GM19438 (cell line): ENCODE measurements at regions not wholly inside any gene's neighbourhood (a gene's known extent, or its start where the extent isn't known, plus 50 kb on each side); places are given as distances from the start of the nearest gene placed in this dataset.
"Not testable (repeated sequence)": the region's sequence is repeated elsewhere in the genome, so short reads cannot be mapped to it uniquely, and the experiment has no call there.

Experiments
- ATAC-seq: cut with Tn5 transposase; IDR thresholded peaks from one replicate; pipeline ENCODE4 v1.9.1; 2021; ENCODE audit warnings: low read depth; ENCODE audit not compliant: unreplicated experiment

- no peak for ATAC-seq
These were observed 186.0 kb upstream of the ANO5 start for GRCh38 chr11:22006901-22007300.

- ATAC-seq: no peak
These were observed 161.1 kb upstream of the ANO5 start for GRCh38 chr11:22031791-22032190.

- no peak for ATAC-seq
These were observed 155.4 kb upstream of the ANO5 start for GRCh38 chr11:22037505-22037904.

GRCh38 chr11:22041039-22041438 lies 151.8 kb upstream of the ANO5 start:
- no peak for ATAC-seq

GRCh38 chr11:22042081-22042480 lies 150.8 kb upstream of the ANO5 start:
- ATAC-seq: no peak

GRCh38 chr11:22044126-22044525 lies 148.8 kb upstream of the ANO5 start:
- no peak for ATAC-seq

- ATAC-seq: no peak
These were observed 143.6 kb upstream of the ANO5 start for GRCh38 chr11:22049276-22049675.

- ATAC-seq: no peak
These were observed 127.4 kb upstream of the ANO5 start for GRCh38 chr11:22065472-22065871.

GRCh38 chr11:22069844-22070243 lies 123.0 kb upstream of the ANO5 start:
- ATAC-seq: no peak

GRCh38 chr11:22076271-22076930 lies 116.5 kb upstream of the ANO5 start:
- no peak for ATAC-seq

- no peak for ATAC-seq
These were observed 114.8 kb upstream of the ANO5 start for GRCh38 chr11:22078063-22078462.

- no peak for ATAC-seq
These were observed 113.6 kb upstream of the ANO5 start for GRCh38 chr11:22079133-22079872.

- no peak for ATAC-seq
These were observed 110.7 kb upstream of the ANO5 start for GRCh38 chr11:22082178-22082577.

- no peak for ATAC-seq
These were observed 110.1 kb upstream of the ANO5 start for GRCh38 chr11:22082788-22083187.

GRCh38 chr11:22084056-22084455 lies 108.8 kb upstream of the ANO5 start:
- no peak for ATAC-seq

- ATAC-seq: no peak
These were observed 108.3 kb upstream of the ANO5 start for GRCh38 chr11:22084564-22084963.

- no peak for ATAC-seq
These were observed 103.3 kb upstream of the ANO5 start for GRCh38 chr11:22089609-22090008.

- no peak for ATAC-seq
These were observed 86.3 kb upstream of the ANO5 start for GRCh38 chr11:22106566-22106965.

GRCh38 chr11:22115470-22116029 lies 77.3 kb upstream of the ANO5 start:
- ATAC-seq: no peak

- not testable (repeated sequence) for ATAC-seq
These were observed 64.9 kb upstream of the ANO5 start for GRCh38 chr11:22127981-22128380.

- peak; percentile 59 for ATAC-seq
These were observed 62.3 kb upstream of the ANO5 start for GRCh38 chr11:22130462-22131053.

GRCh38 chr11:22133776-22134175 lies 59.1 kb upstream of the ANO5 start:
- ATAC-seq: no peak
